SK-N-SH (cell line): ENCODE measurements at regions not wholly inside any gene's neighbourhood (a gene's known extent, or its start where the extent isn't known, plus 50 kb on each side); places are given as distances from the start of the nearest gene placed in this dataset.

Experiments
- CTCF ChIA-PET: fragments of 300-600, 350-600 bp; formaldehyde crosslinking; extraction: SDS; loops from one replicate; lab custom pipeline; 2021; lab: Yijun Ruan, JAX
- POLR2A ChIA-PET: fragments of 350-600 bp; sonication (Branson Sonifier 250); formaldehyde crosslinking; extraction: SDS; loops from one replicate; lab custom pipeline; 2020; ENCODE audit warnings: antibody characterized with exemption, inconsistent platforms; lab: Yijun Ruan, JAX
- DNase-seq: peaks from one replicate; pipeline ENCODE4 v3.0.0; 2012
- H2AFZ ChIP-seq: fragments of 200-600 bp; sonication (generic); 2 replicates; pipeline ENCODE4 v1.8.1; 2016; ENCODE audit warnings: antibody characterized with exemption, mild to moderate bottlenecking, low read depth
- H3F3A ChIP-seq: fragments of 200-600 bp; sonication (generic); replicated peaks from 2 replicates; pipeline ENCODE3; 2016; ENCODE audit warnings: antibody characterized with exemption, mild to moderate bottlenecking; ENCODE audit not compliant: insufficient read depth
- H3K27ac ChIP-seq, 2 experiments: fragments of 200-500 bp in 1 of 2; fragments of 200-600 bp in 1 of 2; sonication (Bioruptor generic) in 1 of 2; sonication (generic), shearing (Covaris generic) in 1 of 2; 2 replicates each; pipeline versions ENCODE4 v1.5.1 to v1.6.1; 2014 to 2016; ENCODE audit warnings: low read depth in 2 of 2, inconsistent platforms in 1 of 2, low read length in 1 of 2, mild to moderate bottlenecking in 1 of 2, mixed read lengths in 1 of 2
- H3K27me3 ChIP-seq: fragments of 200-600 bp; sonication (generic), shearing (Covaris generic); 2 replicates; pipeline ENCODE4 v1.6.1; 2016; ENCODE audit warnings: mixed run types; ENCODE audit not compliant: insufficient read depth
- H3K36me3 ChIP-seq, 2 experiments: fragments of 200-500 bp in 1 of 2; fragments of 200-600 bp in 1 of 2; sonication (Bioruptor generic) in 1 of 2; sonication (generic) in 1 of 2; replicated peaks in 1 of 2; 2 replicates each; pipeline versions ENCODE3 to v1.5.1; 2014 to 2016; ENCODE audit warnings: low read length in 1 of 2, mild to moderate bottlenecking in 1 of 2; ENCODE audit not compliant: insufficient read depth in 2 of 2, control insufficient read depth in 1 of 2
- H3K4me1 ChIP-seq, 2 experiments: fragments of 200-500 bp in 1 of 2; fragments of 200-600 bp in 1 of 2; sonication (Bioruptor generic) in 1 of 2; sonication (generic), shearing (Covaris generic) in 1 of 2; 2 replicates each; pipeline versions ENCODE4 v1.5.1 to v1.6.1; 2014 to 2016; ENCODE audit warnings: low read depth in 1 of 2, low read length in 1 of 2, mixed run types in 1 of 2; ENCODE audit not compliant: insufficient read depth in 2 of 2, control insufficient read depth in 1 of 2
- H3K4me2 ChIP-seq: fragments of 200-600 bp; sonication (generic), shearing (Covaris generic); 2 replicates; pipeline ENCODE4 v1.6.1; 2017; ENCODE audit warnings: mixed run types
- H3K4me3 ChIP-seq, 2 experiments: fragments of 200-500 bp in 1 of 2; fragments of 200-600 bp in 1 of 2; sonication (Bioruptor generic) in 1 of 2; sonication (generic), shearing (Covaris generic) in 1 of 2; 2 replicates each; pipeline versions ENCODE4 v1.5.1 to v1.8.1; 2014 to 2016; ENCODE audit warnings: low read depth in 2 of 2, inconsistent platforms in 1 of 2, low read length in 1 of 2, mild to moderate bottlenecking in 1 of 2, mixed read lengths in 1 of 2, moderate library complexity in 1 of 2
- H3K79me2 ChIP-seq: fragments of 200-600 bp; sonication (generic); 2 replicates; pipeline ENCODE4 v1.8.1; 2017; ENCODE audit warnings: mild to moderate bottlenecking; ENCODE audit not compliant: insufficient read depth
- H3K9ac ChIP-seq: fragments of 200-600 bp; sonication (generic); 2 replicates; pipeline ENCODE4 v1.6.1; 2017; ENCODE audit warnings: mixed run types
- H3K9me2 ChIP-seq: fragments of 200-600 bp; sonication (generic); 2 replicates; pipeline ENCODE4 v1.6.1; 2017; ENCODE audit warnings: mixed run types
- H3K9me3 ChIP-seq: fragments of 200-600 bp; sonication (generic); 2 replicates; pipeline ENCODE4 v1.6.1; 2017; ENCODE audit warnings: mixed run types, mild to moderate bottlenecking, moderate library complexity
- H4K20me1 ChIP-seq: fragments of 200-600 bp; sonication (generic); 2 replicates; pipeline ENCODE4 v1.6.1; 2017; ENCODE audit warnings: mild to moderate bottlenecking, mixed run types; ENCODE audit not compliant: insufficient read depth
- CTCF ChIP-seq: fragments of 200-600 bp; sonication (generic); IDR thresholded peaks from 2 replicates; pipeline ENCODE4 v1.6.1; 2017; ENCODE audit warnings: antibody characterized with exemption, mild to moderate bottlenecking, moderate library complexity
- FOXJ3 ChIP-seq: sonication (generic); formaldehyde crosslinking; IDR thresholded peaks from 2 replicates; pipeline ENCODE4 v1.5.1; 2020; ENCODE audit warnings: mild to moderate bottlenecking, missing genetic modification reagents
- GATA2 ChIP-seq: sonication (generic); formaldehyde crosslinking; IDR thresholded peaks from 2 replicates; pipeline ENCODE4 v1.5.0; 2020; ENCODE audit warnings: mild to moderate bottlenecking, missing genetic modification reagents
- MAX ChIP-seq: IDR thresholded peaks from 2 replicates; pipeline ENCODE4 v1.4.0; 2012; ENCODE audit warnings: low read depth
- NFIC ChIP-seq: IDR thresholded peaks from 2 replicates; pipeline ENCODE4 v1.4.0; 2012; ENCODE audit warnings: borderline replicate concordance
- POLR2AphosphoS5 ChIP-seq: IDR thresholded peaks from 2 replicates; pipeline ENCODE4 v1.6.1; 2012; ENCODE audit warnings: low read depth, low read length
- RCOR1 ChIP-seq: fragments of 150-350 bp; IDR thresholded peaks from 2 replicates; pipeline ENCODE4 v1.6.1; 2017; ENCODE audit warnings: antibody characterized with exemption, low read length
- RFX5 ChIP-seq: IDR thresholded peaks from 2 replicates; pipeline ENCODE4 v1.6.1; 2012; ENCODE audit warnings: mild to moderate bottlenecking, improper control_type of control experiment, low read length
- USF1 ChIP-seq: IDR thresholded peaks from 2 replicates; pipeline ENCODE4 v1.4.0; 2012; ENCODE audit warnings: low read depth, borderline replicate concordance
- USF2 ChIP-seq: fragments of 150-350 bp; IDR thresholded peaks from 2 replicates; pipeline ENCODE4 v1.6.1; 2017; ENCODE audit warnings: antibody characterized with exemption, low read length, low read depth, borderline replicate concordance
- WGBS: methylation state at CpG from one replicate; pipeline ENCODE4 v1.1.6; 2017; ENCODE audit warnings: low lambda C conversion rate; 5-methylcytosine and 5-hydroxymethylcytosine counted together
- TF ChIP-seq, protein P1 (sequence below): IDR thresholded peaks from 2 replicates; pipeline ENCODE4 v1.6.1; 2012; ENCODE audit warnings: mild to moderate bottlenecking, low read depth, low read length, moderate library complexity
- TF ChIP-seq, protein P2 (sequence below): IDR thresholded peaks from 2 replicates; pipeline ENCODE4; 2012

- TF ChIP-seq RCOR1, result no peak
- no peak for TF ChIP-seq NFIC
- TF ChIP-seq RFX5, result no peak
- TF ChIP-seq, protein P1, sequence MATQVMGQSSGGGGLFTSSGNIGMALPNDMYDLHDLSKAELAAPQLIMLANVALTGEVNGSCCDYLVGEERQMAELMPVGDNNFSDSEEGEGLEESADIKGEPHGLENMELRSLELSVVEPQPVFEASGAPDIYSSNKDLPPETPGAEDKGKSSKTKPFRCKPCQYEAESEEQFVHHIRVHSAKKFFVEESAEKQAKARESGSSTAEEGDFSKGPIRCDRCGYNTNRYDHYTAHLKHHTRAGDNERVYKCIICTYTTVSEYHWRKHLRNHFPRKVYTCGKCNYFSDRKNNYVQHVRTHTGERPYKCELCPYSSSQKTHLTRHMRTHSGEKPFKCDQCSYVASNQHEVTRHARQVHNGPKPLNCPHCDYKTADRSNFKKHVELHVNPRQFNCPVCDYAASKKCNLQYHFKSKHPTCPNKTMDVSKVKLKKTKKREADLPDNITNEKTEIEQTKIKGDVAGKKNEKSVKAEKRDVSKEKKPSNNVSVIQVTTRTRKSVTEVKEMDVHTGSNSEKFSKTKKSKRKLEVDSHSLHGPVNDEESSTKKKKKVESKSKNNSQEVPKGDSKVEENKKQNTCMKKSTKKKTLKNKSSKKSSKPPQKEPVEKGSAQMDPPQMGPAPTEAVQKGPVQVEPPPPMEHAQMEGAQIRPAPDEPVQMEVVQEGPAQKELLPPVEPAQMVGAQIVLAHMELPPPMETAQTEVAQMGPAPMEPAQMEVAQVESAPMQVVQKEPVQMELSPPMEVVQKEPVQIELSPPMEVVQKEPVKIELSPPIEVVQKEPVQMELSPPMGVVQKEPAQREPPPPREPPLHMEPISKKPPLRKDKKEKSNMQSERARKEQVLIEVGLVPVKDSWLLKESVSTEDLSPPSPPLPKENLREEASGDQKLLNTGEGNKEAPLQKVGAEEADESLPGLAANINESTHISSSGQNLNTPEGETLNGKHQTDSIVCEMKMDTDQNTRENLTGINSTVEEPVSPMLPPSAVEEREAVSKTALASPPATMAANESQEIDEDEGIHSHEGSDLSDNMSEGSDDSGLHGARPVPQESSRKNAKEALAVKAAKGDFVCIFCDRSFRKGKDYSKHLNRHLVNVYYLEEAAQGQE, result no peak
- TF ChIP-seq CTCF, result no peak
- TF ChIP-seq GATA2 (CRISPR knock-in tag), result no peak
- no peak for TF ChIP-seq USF1
- no peak for TF ChIP-seq POLR2AphosphoS5
- TF ChIP-seq, protein P2, sequence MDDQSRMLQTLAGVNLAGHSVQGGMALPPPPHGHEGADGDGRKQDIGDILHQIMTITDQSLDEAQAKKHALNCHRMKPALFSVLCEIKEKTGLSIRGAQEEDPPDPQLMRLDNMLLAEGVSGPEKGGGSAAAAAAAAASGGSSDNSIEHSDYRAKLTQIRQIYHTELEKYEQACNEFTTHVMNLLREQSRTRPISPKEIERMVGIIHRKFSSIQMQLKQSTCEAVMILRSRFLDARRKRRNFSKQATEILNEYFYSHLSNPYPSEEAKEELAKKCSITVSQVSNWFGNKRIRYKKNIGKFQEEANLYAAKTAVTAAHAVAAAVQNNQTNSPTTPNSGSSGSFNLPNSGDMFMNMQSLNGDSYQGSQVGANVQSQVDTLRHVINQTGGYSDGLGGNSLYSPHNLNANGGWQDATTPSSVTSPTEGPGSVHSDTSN, result no peak
- no peak for TF ChIP-seq MAX
- no peak for TF ChIP-seq FOXJ3 (CRISPR knock-in tag)
- TF ChIP-seq USF2, result no peak
- CTCF ChIA-PET, result interaction anchor here (1.7 kb wide), 1 partner anchor 9 kb away, joined by 4 read pairs; no protein-coding TSS in a partner anchor
- Histone ChIP-seq H3K4me1 (no peaks in the 10 kb centered on the region; a peak in 1 of 4 replicates), H3K27ac (no peak overlapping the region), H3K4me3 (no peak overlapping the region), H3K79me2 (no peaks in the 10 kb centered on the region), H2AFZ (no peak overlapping the region), H3K9ac (no peak overlapping the region), H3K4me2 (no peak overlapping the region), H3K36me3 (no peaks in the 10 kb centered on the region), H4K20me1 (no peaks in the 10 kb centered on the region), H3K9me2 (no peaks in the 10 kb centered on the region), H3F3A (no peaks in the 10 kb centered on the region), H3K27me3 (no peaks in the 10 kb centered on the region), H3K9me3 (no peaks in the 10 kb centered on the region)
- DNase-seq, result no peak
- POLR2A ChIA-PET, result no interaction called here
- whole genome bisulfite sequencing, result 30% methylated on average over 2 of the region's 2 CpGs
Observed at GRCh38 chr20:12171923-12172524, 254.3 kb downstream of the BTBD3 start.
